Rectal smooth muscle tissue (tissue), 1 donor: ENCODE measurements at regions not wholly inside any gene's neighbourhood (a gene's known extent, or its start where the extent isn't known, plus 50 kb on each side); places are given as distances from the start of the nearest gene placed in this dataset.

ENCODE experiments used
- H3K27ac ChIP-seq: one replicate; pipeline ENCODE4 v1.7.0; 2013; ENCODE audit warnings: low read depth, low read length, inconsistent platforms
- H3K27me3 ChIP-seq: one replicate; pipeline ENCODE4 v1.7.0; 2013; ENCODE audit warnings: low read length; ENCODE audit not compliant: control insufficient read depth, insufficient read depth
- H3K36me3 ChIP-seq: one replicate; pipeline ENCODE4 v1.7.0; 2013; ENCODE audit warnings: low read length; ENCODE audit not compliant: control insufficient read depth, insufficient read depth
- H3K4me1 ChIP-seq: one replicate; pipeline ENCODE4 v1.7.0; 2013; ENCODE audit warnings: low read length; ENCODE audit not compliant: control insufficient read depth, insufficient read depth
- H3K4me3 ChIP-seq: one replicate; pipeline ENCODE4 v1.7.0; 2013; ENCODE audit warnings: low read length
- H3K9ac ChIP-seq: one replicate; pipeline ENCODE4 v1.7.0; 2013; ENCODE audit warnings: low read length

DNA sequence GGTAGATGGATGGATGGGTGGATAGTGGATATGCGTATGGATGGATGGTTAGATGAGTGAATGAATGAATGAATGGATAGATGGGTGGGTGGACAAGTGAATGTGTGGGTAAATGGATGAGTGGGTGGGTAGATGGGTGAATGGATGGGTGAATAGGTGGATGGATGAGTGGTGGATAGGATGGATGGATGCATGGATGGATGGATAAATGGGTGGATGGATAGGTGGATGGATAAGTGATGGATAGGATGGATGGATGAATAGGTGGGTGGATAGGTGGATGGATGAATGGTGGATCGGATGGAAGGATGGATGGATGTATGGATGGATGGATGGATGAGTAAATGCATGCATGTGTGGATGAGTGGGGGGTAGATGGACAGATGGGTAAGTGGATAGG is 169.3 kb downstream of the ACKR3 start:
- Histone ChIP-seq H3K27ac (no peak overlapping the region), H3K4me3 (no peak overlapping the region), H3K36me3 (no peaks in the 10 kb centered on the region), H3K4me1 (no peaks in the 10 kb centered on the region), H3K27me3 (no peaks in the 10 kb centered on the region), H3K9ac (no peak overlapping the region)

DNA sequence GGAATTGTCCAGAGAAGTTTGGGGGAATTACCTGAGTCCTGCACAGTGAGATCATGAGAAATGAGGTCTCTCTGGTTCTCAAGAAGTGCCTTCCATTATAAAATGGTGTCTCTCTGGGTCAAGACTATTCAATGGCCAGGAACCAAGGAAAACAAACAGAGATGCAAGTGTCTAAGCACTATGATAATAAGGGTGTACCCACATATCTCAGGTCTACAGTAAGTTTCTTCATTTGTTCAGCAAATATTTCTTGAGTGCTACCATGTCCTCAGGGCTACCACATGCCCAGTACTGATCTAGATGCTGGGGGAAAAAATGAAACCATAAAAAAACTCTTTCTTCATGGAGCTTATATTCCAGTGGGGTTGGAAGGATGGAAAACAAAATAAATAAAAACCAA is 170.0 kb downstream of the ACKR3 start:
- Histone ChIP-seq H3K36me3 (no peaks in the 10 kb centered on the region), H3K27ac (no peak overlapping the region), H3K4me1 (no peaks in the 10 kb centered on the region), H3K4me3 (no peak overlapping the region), H3K27me3 (no peaks in the 10 kb centered on the region), H3K9ac (no peak overlapping the region)

DNA sequence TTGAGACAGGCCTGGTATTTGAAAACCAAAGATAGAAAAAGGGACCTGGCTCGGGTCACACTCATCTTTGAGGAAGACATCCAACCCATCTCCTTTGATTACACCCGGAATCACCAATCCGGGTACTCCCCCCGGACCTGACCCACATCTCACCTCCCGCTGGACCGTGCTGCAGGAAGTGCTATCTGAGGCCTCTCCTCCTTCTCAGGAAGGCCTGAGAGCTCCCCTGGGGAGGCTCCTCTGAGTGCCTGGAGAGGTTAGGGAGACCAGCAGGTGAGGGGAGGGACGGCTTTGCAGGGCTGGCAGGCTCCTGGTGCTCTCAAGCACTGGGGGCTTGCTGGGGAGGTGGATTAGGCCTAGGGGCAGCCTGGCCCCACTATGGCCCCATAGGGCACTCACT is 170.9 kb downstream of the ACKR3 start:
- Histone ChIP-seq H3K27me3 (no peaks in the 10 kb centered on the region), H3K36me3 (no peaks in the 10 kb centered on the region), H3K27ac (no peak overlapping the region), H3K9ac (no peak overlapping the region), H3K4me3 (no peak overlapping the region), H3K4me1 (no peaks in the 10 kb centered on the region)

DNA sequence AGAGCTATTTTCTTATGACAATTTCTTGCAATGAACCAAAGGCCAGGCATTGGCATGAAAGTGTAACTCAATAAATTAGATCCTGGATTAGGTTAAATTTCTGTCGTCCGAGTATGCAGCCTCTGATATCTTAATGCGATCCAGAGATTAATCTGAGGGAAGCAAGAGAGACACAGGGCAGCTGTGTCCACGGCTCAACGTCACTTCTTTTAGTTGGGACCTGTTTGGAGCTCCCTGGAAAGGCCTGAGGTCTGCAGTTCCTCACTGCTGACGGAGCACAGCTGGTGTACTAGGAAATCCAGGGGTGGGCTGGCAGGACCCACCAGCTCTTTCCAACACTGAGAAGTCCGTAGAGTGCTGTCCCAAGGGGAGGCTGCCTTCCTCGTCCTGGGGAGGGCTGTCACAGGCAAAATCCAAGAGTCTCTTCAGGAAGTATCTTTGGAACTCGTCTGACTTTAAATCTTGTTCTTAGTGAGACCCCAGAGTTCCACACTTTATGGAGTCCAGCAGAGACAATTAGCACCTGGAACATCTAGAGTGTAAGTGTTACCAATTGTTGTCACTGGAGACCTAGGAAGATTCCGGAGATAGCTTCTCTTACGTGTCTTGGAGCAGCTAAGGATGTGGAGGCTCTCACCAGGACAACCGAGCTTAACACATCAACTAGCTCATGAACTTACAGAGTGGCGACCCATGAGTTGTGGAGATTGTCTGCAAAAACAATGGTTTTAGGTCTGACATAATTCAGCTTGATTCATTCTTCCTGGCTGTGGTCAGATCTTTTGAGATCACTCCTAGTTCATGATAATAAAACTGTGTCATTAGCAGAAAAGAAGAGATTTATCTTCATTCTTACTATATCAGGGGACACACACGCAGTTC is 173.7 kb downstream of the ACKR3 start:
- H3K27me3 ChIP-seq: no peaks in the 10 kb centered on the region
- peak overlapping the region; percentile 38 for H3K27ac ChIP-seq
- H3K4me1 ChIP-seq: peaks cover 4% of the 10 kb centered on the region
- H3K4me3 ChIP-seq: no peak overlapping the region
- no peaks in the 10 kb centered on the region for H3K36me3 ChIP-seq
- H3K9ac ChIP-seq: no peak overlapping the region

DNA sequence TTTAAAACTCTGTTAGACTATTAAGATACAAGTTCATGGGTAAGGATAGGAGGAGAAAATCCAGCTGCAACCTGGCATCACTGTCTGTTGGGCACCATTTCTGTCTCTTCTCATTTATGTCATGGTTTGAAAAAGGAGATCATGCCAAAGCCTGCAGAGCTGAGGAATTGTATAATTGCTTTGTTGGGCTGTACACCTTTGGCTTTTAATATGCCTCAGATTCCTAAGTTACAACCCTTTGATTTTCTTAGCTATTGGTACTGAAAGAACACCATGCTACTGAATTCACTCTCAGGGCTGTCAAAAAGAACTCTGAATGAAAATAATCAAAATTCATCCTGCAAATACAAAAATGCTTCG is 174.3 kb downstream of the ACKR3 start:
- no peak overlapping the region for H3K4me3 ChIP-seq
- H3K27me3 ChIP-seq: no peaks in the 10 kb centered on the region
- no peaks in the 10 kb centered on the region for H3K36me3 ChIP-seq
- H3K27ac ChIP-seq: no peak overlapping the region
- H3K4me1 ChIP-seq: peaks cover 4% of the 10 kb centered on the region
- H3K9ac ChIP-seq: no peak overlapping the region

DNA sequence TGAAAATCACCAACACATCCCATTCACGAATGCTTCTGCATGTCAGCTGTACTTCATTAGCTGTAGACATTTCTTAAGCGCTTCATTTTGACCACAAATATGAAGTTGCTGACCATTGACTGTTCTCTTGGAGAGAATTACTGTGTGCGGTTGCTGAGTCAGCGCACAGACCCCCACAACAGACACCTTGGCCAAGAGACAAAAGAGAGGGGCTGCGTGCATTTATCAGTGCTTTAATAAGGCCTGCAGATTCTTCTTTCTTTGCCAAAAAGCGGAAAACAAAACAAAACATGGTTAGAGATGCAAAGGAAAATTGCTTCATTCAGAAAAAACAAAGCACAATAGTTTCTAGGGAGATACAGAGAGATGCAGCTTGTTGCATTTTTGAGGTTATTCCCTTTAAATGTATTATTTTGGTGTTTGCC is 174.7 kb downstream of the ACKR3 start:
- Histone ChIP-seq H3K4me3 (no peak overlapping the region), H3K27me3 (no peaks in the 10 kb centered on the region), H3K9ac (no peak overlapping the region), H3K4me1 (peaks cover 4% of the 10 kb centered on the region), H3K36me3 (no peaks in the 10 kb centered on the region), H3K27ac (no peak overlapping the region)

DNA sequence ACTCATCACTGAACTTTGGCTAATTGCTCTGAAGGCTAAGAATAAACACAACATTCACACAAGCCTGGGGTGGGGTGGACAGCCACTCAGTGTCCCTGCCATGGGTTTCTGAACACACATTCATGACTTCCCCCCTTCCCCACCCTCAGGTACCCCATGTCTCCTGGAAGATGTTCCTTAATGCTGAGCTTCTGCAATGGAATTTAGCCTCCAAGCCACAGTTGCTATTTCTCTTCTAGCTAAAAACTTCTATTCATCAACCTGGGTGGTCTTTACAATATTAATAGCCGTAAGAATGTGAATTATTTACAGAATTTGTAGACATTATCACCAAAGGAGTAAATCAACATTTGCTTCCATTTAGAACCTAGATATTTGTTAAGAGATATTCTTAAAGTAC is 175.1 kb downstream of the ACKR3 start:
- H3K9ac ChIP-seq: no peak overlapping the region
- H3K27ac ChIP-seq: no peak overlapping the region
- no peaks in the 10 kb centered on the region for H3K27me3 ChIP-seq
- H3K4me3 ChIP-seq: no peak overlapping the region
- peaks cover 4% of the 10 kb centered on the region for H3K4me1 ChIP-seq
- H3K36me3 ChIP-seq: no peaks in the 10 kb centered on the region

DNA sequence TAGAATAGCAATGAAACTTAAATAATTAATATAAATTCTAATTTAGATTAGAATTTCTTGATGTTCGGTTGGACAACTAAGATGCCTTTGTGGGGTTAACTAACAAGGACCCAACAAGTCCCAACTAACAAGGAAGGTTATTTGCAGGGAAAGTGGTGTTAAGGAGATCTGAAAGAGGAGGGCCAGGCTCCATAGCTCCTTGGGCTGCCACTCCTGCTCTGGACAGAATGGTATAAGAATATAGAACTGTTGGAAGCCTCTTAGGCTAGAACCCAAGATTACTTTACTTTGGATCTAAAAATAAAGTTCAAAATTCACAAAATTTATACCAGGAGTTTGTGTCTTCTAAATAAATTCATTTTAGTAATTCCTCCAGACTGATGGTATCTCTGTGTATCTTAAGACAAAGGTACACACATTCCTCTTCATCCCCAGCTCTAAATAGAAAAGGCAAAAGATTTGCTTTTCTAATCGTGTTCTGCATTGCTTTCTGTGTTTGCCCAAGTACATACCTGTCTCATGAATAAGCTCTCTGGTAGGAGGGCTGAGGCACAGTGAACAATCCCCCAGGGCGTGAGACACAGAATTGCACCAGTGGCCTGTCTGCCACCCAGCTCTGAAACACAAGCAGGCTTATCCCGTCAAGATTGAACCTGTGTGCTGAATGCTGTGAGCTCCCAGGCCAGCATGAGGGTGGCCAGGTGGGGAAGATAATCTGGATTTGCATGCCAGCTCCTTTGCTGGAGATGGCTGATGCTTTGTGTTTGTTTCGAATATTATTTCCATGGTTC is 176.0 kb downstream of the ACKR3 start:
- Histone ChIP-seq H3K36me3 (no peaks in the 10 kb centered on the region), H3K4me3 (no peak overlapping the region), H3K4me1 (peaks cover 4% of the 10 kb centered on the region), H3K27me3 (no peaks in the 10 kb centered on the region), H3K9ac (no peak overlapping the region), H3K27ac (no peak overlapping the region)

DNA sequence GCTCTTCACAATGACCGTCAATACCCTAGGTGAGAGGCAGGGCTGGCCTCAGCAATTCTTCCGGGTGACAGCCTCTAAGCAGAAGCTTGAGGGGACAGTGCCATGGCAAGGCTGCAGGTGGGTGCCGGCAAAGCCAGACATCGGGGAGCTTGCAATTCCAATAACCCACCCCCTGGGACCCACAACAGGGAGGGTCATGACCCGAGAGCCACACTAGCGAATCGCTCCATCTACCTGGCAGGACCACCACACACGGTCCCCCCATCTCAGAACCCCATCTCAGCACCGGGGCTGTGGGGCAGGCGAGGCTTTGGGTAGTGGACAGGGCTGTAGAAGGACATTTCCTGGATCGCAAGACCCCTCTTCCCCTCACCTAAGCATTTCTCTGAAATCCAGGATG is 177.2 kb downstream of the ACKR3 start:
- Histone ChIP-seq H3K36me3 (no peaks in the 10 kb centered on the region), H3K4me1 (peaks cover 4% of the 10 kb centered on the region), H3K27ac (no peak overlapping the region), H3K27me3 (no peaks in the 10 kb centered on the region), H3K4me3 (no peak overlapping the region), H3K9ac (no peak overlapping the region)

DNA sequence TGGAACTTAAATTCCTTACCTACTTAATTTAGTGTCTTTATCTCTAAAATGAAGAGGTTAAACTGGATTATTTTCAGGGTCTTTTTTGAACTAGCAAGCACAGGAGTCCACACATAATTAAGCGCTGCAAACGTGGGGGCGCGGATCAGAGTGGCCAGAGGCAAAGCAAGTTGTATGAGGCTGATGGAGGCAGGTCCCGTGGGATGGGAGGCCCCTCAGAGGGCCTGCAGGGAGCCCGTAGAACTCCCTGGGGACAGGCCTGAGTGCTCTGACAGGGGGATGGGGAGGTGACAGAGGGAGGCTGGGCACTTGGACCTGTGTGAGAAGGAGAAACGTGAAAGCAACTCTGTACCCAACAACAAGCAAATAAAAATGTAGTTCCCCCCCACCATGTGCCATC is 177.8 kb downstream of the ACKR3 start:
- Histone ChIP-seq H3K27ac (no peak overlapping the region), H3K36me3 (no peaks in the 10 kb centered on the region), H3K4me3 (no peak overlapping the region), H3K4me1 (peaks cover 4% of the 10 kb centered on the region), H3K27me3 (no peaks in the 10 kb centered on the region), H3K9ac (no peak overlapping the region)

DNA sequence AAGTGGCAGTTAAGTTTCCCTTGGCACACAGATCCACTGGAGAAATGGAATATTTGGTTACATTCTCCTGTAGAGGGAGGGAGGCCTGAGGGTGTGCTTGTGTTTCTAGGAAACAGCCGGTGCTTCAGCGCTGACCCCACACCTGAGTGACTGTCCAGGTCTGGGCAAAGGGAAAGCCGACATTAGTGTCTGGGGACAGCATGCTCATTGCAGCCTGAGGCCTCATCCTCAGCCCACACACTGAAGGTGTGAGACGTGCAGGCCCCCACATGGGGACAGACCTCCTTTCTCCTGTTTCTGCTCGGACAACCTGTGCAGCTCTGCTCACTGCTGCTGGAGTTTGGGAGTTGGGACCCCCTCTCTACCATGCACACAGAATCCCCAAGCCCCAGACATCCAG is 178.3 kb downstream of the ACKR3 start:
- Histone ChIP-seq H3K4me1 (peaks cover 4% of the 10 kb centered on the region), H3K36me3 (no peaks in the 10 kb centered on the region), H3K27me3 (no peaks in the 10 kb centered on the region), H3K4me3 (no peak overlapping the region), H3K27ac (no peak overlapping the region), H3K9ac (no peak overlapping the region)

DNA sequence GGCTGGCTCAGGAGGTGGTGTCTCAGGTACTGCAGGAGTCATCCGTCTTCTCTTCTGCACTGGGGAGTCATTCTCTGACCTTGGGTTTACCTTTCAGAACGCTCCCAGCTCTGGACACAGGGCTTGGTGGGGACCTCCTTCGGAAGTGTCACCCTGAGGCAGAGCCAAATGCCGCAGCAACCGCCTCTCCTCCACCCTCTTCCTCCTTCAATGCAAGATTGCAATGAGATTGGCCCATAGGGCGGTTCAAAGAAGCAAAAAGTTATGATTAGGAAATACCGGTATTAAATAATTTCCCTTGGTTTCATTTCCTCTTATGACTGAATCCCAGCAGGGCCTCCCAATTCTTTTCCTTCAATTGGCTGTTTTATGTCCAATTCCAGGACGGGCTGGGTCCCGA is 178.8 kb downstream of the ACKR3 start:
- Histone ChIP-seq H3K9ac (no peak overlapping the region), H3K4me3 (no peak overlapping the region), H3K36me3 (no peaks in the 10 kb centered on the region), H3K27me3 (no peaks in the 10 kb centered on the region), H3K4me1 (peaks cover 4% of the 10 kb centered on the region), H3K27ac (no peak overlapping the region)

DNA sequence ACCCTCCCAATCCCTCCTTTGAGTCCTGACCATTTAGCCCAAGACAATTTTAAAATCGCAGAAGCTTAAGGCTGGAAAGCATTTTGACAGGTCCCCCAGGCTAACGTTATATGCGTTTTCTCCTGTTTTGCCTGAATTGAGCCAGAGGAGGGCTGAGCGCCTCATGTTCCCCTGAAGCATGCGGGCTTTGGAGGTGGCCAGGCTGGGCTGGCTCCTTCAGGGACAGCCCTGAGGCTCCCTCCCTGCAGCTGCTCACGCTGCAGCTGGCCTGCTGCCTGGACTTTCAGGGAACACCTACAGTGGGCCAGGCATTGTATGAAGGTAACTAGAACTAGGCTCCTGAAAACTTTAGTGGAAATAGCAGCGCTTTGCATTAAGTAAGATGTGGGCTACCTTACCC is 179.2 kb downstream of the ACKR3 start:
- no peaks in the 10 kb centered on the region for H3K27me3 ChIP-seq
- H3K4me1 ChIP-seq: peaks cover 4% of the 10 kb centered on the region
- no peak overlapping the region for H3K4me3 ChIP-seq
- no peak overlapping the region for H3K27ac ChIP-seq
- H3K36me3 ChIP-seq: no peaks in the 10 kb centered on the region
- no peak overlapping the region for H3K9ac ChIP-seq
